A172 (cell line): ENCODE measurements at regions not wholly inside any gene's neighbourhood (a gene's known extent, or its start where the extent isn't known, plus 50 kb on each side); places are given as distances from the start of the nearest gene placed in this dataset.
A peak's percentile ranks its signal among the peaks of the same experiment; 100 is the strongest.
"Not testable (repeated sequence)": the region's sequence is repeated elsewhere in the genome, so short reads cannot be mapped to it uniquely, and the experiment has no call there.

ENCODE experiments used
- DNase-seq: peaks from one replicate; pipeline ENCODE4 v3.0.0-alpha.2; 2015; ENCODE audit warnings: low spot score

DNA sequence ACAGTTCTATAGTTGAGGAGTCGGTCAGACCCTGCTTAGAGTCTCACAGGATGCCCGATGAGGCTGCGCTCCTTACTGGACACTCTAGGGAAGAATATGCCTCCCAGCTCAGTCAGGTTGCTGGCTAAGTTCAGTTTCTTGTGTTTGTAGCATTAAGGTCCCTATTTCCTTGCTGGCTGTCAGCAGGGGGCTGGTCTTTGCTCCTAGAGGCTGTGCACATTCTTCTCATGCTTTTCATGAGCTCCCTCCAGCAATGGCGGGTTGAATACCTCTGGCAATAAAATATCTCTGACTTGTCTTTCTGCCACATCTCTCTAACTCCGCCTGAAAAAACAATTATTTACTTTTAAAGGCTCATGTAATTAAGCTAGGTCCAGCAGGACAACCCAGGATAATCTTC lies 79.4 kb upstream of the DNAJC10 start:
- no peak for DNase-seq

DNA sequence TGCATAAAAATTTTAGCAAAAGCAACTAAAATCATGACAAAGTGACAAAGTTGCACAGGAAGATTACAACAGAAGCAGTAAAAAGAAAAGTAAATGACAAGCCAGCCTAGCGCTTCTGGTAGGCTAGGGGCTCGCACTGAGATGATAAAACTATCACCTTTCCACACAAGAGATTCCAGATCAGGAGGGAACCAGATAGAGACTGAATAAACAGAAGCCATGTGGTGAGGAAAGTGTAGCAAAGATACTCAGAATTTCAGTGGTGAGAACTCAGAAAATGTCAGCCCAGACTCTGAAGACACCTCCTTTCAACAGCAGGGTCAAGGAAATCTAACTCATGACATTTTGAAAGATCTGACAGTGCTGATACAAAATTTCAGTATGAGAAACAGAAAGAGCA lies 77.4 kb upstream of the DNAJC10 start:
- no peak for DNase-seq

- DNase-seq: no peak
Observed at GRCh38 chr2:182639971-182640370, 76.1 kb upstream of the DNAJC10 start.

GRCh38 chr2:182642328-182642727 lies 73.7 kb upstream of the DNAJC10 start:
- DNase-seq: peak; percentile 81

- no peak for DNase-seq
Observed at GRCh38 chr2:182646763-182647498, 69.1 kb upstream of the DNAJC10 start.

- DNase-seq: no peak
Observed at GRCh38 chr2:182647499-182647787, 68.6 kb upstream of the DNAJC10 start.

GRCh38 chr2:182649316-182649715 lies 66.7 kb upstream of the DNAJC10 start:
- DNase-seq: peak; percentile 60

DNA sequence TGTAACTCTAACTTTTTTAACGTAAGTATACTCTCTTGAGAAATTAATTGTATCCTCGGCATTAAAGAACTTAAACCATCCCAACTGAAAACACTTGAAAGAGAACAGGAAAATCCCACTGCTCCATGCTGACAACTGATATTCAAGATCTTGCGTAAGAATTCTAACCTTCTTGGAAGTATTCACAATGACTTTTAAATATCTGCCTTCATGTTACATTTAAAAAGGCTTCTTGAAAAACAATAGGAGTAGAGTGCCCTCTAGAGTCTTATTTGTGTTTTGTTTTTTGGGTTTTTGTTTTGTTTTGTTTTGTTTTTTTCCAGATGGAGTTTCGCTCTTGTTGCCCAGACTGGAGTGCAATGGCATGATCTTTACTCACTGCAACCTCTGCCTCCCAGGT lies 65.4 kb upstream of the DNAJC10 start:
- peak; percentile 62 for DNase-seq

DNA sequence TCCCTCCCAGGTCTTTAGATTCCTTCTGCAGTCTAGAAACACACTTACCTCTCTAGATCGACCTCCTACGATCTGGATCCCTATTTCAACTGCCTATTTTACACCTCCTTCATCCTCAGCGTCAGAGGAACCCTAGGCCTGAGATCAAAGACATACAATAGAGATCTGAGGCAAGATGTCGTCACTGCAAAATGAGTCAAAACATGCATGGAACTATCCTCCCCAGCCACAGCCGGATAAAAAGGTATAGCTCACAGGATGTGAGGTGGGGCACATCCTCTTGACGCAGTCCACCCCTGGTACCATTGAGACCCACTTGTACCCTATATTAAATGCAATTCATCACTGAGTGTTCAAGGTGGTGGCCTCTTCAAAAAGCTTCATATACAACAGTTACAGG lies 63.7 kb upstream of the DNAJC10 start:
- DNase-seq: no peak

- DNase-seq: no peak
Observed at GRCh38 chr2:182655750-182656149, 60.3 kb upstream of the DNAJC10 start.

GRCh38 chr2:182664212-182664611 lies 51.8 kb upstream of the DNAJC10 start:
- no peak for DNase-seq

GRCh38 chr2:182665500-182665899 lies 50.6 kb upstream of the DNAJC10 start:
- DNase-seq: not testable (repeated sequence)
